ENCODE measurements at regions not wholly inside any gene's neighbourhood (a gene's known extent, or its start where the extent isn't known, plus 50 kb on each side); places are given as distances from the start of the nearest gene placed in this dataset.

DNA sequence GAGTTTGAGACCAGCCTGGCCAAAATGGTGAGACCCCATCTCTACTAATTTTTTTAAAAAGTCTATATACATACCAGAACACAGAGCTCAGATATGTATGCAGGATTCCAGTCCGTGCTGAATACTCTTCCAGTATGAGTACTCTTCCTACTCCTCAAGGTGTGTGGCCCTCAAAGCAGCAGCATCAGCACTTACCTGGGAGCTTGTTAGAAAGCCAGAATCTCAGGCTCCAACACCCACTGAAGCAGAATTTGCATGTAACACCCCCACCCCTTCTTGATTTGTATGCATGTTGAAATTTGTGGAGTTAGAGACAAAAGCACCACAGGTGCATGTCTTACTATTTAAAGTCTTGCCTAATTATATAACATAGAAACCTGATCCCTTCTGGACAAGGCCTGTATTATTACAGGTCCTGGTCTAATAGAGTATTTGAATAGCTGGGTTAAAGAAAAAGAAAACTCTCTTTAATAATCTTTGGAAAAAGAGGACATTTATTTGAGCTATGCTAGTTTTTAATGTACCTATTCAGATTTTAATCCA lies 50.3 kb upstream of the NFE2L2 start:
- TF ChIP-seq CTCF (IDR thresholded peaks at IDR 0.05; ENCODE audit: insufficient read depth, low read length), result no peak
- H3K4me3 ChIP-seq (ENCODE audit: low read depth, low read length), result no peak overlapping the region
- no peak for DNase-seq (ENCODE audit: low read depth)

DNA sequence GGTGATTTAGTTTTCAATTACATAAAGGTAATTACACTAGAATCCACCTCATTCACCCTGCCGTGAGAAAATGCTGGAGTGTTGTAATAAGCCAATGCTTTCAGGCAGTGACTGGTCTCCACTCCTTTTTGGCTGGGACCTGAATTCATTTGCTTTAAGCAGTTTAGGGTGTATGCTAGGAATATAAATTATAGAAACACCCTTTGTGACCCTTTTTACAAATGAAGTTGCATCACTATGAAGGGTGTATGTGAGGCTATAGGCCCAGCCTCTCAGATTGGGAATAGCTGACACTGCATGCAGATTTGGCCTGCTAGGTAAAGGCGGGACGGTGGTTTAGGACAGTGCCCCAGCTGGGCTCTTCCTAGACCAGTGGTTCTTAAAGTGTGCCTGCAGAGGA lies 50.8 kb upstream of the NFE2L2 start:
- no peak for TF ChIP-seq CTCF (IDR thresholded peaks at IDR 0.05; ENCODE audit: insufficient read depth, low read length)
- DNase-seq (ENCODE audit: low read depth), result peak; percentile 60
- H3K4me3 ChIP-seq (ENCODE audit: low read depth, low read length), result no peak overlapping the region

GRCh38 chr2:177316756-177317155 lies 52.2 kb upstream of the NFE2L2 start:
- no peak for DNase-seq (ENCODE audit: low read depth)
- TF ChIP-seq CTCF (IDR thresholded peaks at IDR 0.05; ENCODE audit: insufficient read depth, low read length), result no peak
- no peak overlapping the region for H3K4me3 ChIP-seq (ENCODE audit: low read depth, low read length)

DNA sequence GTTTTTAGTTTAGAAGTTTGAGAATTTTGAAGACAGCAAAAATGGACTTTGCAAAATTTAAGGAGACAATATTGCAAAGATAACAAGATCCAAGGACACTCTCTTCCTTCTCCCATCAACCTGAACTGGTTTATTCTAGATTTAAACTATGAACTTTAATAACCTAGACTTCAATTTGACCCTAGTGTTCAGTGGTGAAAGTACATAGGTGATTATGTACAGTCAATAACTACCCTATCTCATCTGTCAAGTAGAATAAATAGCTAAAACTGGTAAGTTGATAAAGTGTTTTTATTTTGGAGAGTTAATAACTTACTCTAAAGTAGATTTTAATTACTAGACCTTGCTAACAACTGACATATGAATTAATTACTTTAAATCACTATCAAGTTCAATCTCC lies 52.9 kb upstream of the NFE2L2 start:
- TF ChIP-seq CTCF (IDR thresholded peaks at IDR 0.05; ENCODE audit: insufficient read depth, low read length), result no peak
- no peak for DNase-seq (ENCODE audit: low read depth)
- no peak overlapping the region for H3K4me3 ChIP-seq (ENCODE audit: low read depth, low read length)

- no peak overlapping the region for H3K4me3 ChIP-seq (ENCODE audit: low read depth, low read length)
- DNase-seq (ENCODE audit: low read depth), result no peak
- no peak for TF ChIP-seq CTCF (IDR thresholded peaks at IDR 0.05; ENCODE audit: insufficient read depth, low read length)
Observed at GRCh38 chr2:177317857-177318256, 53.3 kb upstream of the NFE2L2 start.

DNA sequence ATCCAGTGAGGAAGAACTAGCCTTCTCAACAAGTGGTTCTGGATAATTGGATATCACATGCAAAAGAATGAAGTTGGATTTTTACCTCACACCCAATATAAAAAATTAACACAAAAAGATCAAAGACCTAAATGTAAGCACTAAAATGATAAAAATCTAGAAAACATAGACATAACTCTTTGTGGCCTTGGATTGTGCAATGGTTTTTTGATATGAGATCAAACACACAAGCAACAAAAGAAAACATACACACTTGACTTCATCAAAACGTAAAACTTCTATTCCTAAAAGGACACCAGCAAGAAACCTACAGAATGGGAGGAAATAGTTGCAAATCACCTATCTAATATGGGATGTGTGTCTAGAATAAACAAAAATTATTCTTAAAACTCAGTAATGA lies 54.1 kb upstream of the NFE2L2 start:
- DNase-seq (ENCODE audit: low read depth), result no peak
- TF ChIP-seq CTCF (IDR thresholded peaks at IDR 0.05; ENCODE audit: insufficient read depth, low read length), result no peak
- H3K4me3 ChIP-seq (ENCODE audit: low read depth, low read length), result no peak overlapping the region

DNA sequence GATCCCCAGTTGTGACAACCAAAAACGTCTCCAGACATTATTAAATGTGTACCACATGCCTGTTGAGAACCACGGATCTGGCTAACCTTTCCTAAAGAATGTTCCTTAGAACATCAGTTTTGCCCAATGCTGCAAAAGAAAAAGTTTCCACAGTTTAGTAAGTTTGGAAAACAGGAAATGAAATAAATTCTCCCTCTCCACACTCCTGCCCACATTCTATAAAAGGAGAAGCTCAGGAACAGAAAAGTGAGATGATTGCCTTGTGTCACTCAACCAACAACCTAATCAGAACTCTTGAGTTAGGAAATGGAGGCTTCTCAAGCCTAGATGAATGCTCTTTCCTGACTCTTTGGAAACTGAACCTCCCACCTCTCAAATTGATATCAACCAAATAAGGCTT lies 56.1 kb upstream of the NFE2L2 start:
- no peak overlapping the region for H3K4me3 ChIP-seq (ENCODE audit: low read depth, low read length)
- DNase-seq (ENCODE audit: low read depth), result no peak
- no peak for TF ChIP-seq CTCF (IDR thresholded peaks at IDR 0.05; ENCODE audit: insufficient read depth, low read length)
